ENCODE measurements at regions not wholly inside any gene's neighbourhood (a gene's known extent, or its start where the extent isn't known, plus 50 kb on each side); places are given as distances from the start of the nearest gene placed in this dataset.
A peak's percentile ranks its signal among the peaks of the same experiment; 100 is the strongest.

DNA sequence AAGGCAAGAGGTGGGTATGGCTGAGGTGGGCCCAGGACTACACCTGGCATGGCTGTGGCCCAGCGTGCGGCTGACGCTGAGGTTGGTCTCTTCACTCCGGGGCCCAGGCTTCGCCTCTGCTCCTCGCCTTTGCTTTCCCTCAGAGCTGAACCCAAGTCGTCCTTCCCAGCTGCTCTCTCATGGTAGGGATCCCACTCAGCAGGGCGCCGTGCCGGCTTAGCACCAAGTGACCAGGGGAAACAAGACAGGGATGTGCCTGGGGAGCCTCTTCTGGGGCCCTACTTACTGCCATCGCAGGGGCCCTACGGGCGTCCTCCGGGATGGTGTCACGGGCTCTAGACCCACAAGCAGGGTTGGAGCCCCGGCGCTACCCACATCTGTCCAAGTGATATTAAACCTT lies 138.1 kb upstream of the ALKAL2 start:
- DNase-seq = no peak

DNA sequence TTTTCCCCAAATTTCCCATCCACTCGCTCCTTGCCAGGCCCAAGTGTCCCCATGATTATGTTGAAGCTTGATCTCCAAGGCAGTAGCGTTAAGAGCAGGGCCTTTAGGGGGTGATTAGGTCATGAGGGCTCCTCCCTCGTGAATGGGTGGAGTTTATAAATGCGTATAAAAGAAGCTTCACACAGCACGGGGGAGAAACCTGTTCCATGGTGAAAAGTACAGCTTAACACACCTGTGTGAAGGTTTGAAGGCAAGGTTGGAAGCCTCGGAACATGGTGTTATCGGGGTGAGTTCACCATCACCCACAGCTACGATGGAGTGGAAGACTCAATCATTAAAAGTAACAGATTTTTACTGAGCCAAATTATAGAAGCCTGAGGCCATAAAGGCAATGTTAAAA lies 137.4 kb upstream of the ALKAL2 start:
- DNase-seq = no peak

DNA sequence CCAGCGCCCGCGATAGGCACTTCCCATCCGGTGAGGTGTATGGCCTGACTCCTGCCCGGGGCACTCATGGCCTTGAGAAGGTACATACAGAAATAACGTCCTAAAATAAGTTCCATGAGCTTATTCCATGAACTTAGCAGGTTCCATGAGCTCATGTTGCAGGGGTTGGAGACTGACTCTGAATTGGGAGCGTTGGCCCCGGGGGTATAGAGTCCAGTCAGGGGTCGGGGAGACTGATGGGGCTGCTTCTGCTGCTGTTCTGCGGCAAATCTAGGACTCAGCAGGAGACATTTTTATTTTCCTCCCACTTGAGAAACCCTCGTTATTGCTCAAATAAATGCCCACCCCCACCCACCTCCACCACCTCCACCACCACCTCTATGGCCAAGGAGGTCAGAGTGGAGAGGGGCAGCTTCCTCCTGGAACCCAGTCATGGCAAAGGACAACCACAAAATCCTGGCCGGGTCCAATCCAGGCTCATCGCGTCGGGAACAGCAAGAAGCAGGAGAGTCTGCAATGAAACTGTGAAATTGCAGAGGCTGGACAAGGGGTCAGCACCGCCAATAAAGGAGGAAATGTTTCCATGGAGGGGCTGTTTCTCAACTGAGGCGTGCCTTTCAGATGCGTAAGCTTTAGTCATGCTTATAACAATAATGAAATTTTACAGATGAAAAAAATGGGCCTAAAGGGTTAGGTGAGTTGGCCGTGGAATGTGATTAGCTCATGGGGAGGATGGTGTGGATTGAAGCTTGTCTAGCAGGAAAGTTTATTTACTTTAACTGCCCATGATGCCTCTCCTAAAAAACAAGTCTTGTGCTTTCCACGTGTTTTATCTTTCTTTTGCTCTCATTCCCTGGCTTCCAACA lies 136.6 kb upstream of the ALKAL2 start:
- DNase-seq = no peak

DNA sequence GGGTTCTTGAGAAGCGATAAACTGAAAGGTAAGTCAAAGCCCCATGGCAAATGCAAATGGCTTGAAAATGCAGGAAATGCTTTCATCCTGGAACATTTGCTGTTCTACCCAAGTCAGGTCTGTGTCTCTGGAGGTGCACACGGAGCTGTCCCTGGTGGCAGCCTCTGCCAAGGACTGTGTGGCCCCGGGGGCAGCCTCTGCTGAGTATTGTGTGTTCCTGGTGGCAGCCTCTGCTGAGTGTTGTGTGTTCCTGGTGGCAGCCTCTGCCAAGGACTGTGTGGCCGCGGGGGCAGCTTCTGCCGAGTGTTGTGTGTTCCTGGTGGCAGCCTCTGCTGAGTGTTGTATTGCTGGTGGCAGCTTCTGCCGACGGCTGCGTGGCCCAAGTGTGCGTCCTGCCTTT lies 135.6 kb upstream of the ALKAL2 start:
- no peak for DNase-seq

DNA sequence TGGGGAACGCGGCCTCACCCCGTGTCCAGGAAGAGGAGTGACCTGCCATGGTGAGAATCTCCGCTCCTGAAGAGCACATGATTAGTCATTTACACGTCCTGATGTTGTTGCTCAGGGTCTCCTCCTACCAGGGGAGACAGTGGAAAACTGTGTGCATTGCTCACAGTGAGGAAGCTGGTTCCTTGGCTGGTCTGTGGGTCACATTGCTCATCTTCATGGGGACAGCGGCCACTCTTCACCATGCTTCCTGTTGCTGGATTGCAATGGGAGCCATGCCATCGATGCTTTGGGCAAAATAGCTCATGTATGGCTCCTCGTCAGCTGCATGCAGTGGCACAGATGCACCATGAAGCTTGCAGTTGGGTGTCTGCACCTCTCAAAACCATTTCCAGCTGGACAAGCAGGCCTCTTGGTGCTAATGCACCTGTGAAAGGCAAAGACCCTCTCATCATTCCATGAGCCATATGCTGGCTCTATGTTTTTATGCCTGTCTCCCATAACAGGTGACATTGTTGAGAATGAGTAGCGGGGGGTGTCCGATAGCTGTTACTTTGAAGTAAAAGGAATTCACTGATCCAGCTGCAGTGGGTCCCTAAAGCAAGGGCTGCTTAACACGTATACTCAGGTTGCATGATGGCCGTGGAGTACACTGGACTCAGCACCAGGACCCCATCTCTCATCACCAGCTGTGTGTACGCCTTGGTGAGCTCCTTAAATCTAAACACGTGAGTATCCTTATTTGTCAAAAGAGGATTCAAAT lies 135.0 kb upstream of the ALKAL2 start:
- no peak for DNase-seq

DNA sequence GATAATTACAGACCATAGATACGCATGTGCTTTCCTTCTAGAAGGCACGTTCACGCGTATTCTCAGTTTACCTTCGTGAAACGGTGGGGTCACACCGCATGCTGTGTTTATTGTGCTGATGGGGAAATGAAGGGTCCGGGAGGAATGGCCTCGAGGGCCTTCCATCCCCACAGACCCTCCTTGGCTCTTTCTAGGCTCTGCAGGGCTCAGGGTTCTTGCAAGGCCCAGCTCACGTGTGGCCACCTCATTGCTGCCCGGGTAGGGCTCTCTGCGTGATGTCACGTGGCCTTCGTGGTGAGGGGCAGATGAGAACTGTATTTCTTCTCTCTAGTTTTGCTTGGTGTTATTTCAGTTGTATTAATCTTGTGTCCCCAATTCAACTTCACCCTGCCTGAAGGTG lies 133.5 kb upstream of the ALKAL2 start:
- no peak for DNase-seq

DNA sequence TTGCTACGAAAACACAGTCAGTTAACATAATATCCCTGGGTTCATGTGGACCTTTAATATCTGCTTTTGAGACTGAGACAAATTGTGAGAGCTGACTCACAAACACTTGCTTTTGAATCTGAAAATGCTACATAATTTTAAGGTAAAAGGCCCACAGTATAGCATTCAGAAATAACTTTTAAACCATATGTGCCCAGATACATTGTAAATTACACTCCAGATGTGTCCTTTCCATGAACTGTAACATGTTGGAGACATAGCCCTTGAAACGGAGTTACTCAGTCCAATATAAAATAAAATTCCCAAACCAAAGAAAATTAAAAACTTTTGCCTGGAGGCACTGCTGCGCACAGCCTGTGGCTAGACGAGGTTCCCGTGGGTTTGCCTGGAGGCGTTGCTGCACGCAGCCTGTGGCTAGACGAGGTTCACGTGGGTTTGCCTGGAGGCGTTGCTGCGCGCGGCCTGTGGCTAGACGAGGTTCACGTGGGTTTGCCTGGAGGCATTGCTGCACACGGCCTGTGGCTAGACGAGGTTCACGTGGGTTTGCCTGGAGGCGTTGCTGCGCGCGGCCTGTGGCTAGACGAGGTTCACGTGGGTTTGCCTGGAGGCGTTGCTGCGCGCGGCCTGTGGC lies 131.9 kb upstream of the ALKAL2 start:
- DNase-seq = peak; percentile 24

DNA sequence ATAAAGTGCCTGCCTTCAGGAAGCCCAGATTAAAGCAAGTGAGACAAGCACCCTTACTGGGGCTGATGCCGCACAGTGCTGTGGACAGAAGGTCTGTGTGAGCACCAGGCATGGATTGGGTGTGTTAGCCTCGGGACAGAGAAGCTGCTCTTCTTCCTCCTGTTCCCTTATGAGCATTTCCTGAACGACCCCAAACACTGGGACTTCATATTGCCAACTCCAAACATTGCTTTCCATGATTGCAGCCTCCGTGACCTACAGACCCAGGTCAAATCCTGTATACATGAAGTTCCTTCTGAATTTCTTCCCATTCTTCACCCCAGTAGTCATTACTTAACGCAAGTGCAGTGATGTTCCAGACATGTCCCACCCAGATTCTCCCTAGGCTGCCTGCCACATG lies 129.8 kb upstream of the ALKAL2 start:
- no peak for DNase-seq

DNA sequence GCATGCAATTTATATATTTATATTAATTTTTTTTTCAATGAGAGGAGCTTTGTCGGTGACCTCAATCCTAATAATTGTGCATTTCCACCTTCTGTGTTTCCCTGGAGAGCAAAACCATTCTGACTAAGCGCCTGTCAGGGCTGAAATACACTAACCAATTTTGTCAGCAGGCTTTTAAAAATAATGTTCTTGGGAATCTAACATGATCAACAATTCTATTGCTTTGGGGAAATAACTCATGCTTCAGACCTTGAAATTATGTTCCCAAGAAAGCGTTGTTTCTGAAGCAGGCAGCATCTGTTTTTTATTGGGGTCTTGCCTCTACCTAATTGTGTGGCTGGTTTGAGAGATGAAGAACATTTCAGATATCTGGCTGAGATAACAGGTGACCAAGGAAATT lies 129.1 kb upstream of the ALKAL2 start:
- no peak for DNase-seq

DNA sequence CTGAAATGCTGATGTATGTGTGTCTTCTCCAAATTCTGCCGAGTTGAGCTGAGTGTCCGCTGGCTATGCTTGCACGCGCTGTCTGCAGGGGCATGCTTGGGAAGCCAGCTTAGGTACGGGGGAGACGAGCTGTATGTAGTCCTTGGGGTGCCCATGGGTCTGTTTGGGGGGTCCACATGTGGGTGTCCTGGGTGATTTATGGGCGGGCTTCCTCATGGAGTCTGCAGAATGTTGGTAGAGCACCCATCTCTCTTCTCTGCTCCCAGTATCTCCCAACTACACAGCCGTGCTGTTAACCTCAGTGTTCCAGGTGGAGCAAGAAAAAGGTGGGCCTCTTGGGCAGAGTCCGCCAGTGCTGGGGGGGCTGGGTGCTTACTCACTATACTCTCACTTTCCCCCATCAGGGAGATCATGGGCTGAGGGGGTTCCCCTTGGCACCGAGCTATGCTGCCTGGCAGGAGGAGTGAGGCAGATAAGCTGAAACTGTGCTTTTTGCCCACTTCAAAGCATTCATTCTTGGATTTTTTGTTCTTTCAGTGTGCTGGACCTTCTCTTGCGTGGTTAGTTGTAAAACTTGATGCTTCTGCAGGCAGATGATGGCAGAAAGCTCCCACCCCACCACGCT lies 128.2 kb upstream of the ALKAL2 start:
- DNase-seq = no peak

DNA sequence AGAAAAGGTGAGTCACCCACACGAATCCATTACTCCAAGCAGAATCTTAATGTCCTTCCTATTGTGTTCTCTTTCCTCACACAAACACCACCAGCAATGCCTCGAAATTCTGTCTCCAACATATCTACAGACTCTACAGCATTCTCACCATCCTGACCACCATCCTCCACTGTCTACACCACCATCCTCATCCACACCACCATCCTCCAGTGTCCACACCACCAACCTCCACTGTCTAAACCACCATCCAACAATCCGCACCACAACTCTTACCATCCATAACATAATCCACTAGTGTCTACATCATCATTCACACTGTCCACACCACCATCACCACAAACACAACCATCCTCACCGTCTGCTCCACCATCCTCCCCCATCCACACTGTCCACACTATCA lies 121.6 kb upstream of the ALKAL2 start:
- DNase-seq = no peak

DNA sequence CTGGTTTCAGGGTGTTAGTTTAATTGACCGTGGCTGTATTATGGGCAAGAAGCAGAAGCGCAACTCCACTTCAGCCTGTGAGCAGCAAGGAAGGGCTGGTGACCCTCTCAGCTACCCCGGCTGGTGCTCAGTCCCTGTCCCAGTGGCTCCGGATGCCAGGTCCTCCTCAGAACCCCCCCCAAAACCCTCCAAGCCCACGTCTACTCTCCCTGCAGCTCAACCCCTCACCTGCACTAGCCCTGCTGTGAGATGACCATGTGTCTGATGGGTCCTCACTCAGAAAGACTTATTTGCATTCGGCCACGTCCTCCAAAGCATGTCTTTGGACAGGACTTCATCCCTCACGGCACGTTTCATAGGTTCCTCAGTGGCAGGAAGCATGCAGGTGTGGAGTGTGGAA lies 119.7 kb upstream of the ALKAL2 start:
- DNase-seq = no peak

DNA sequence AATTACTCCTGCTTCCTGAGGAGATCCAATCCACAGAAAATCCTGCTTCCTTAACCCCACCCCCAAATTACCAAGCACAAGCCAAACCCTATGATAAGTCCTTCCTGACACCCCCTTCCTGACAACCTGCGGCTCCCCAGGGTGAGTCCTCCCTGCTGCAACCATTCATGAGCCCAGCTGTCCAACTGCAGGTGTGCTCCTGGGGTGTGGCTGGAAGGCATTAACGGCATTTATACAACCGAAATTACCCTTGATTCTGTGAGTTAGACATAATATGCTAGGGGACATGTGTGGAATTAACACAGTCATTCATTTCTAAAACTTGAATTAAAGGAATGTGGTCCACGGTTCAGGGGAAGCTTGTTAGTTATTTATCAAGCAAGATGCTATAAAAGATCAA lies 119.0 kb upstream of the ALKAL2 start:
- no peak for DNase-seq

DNA sequence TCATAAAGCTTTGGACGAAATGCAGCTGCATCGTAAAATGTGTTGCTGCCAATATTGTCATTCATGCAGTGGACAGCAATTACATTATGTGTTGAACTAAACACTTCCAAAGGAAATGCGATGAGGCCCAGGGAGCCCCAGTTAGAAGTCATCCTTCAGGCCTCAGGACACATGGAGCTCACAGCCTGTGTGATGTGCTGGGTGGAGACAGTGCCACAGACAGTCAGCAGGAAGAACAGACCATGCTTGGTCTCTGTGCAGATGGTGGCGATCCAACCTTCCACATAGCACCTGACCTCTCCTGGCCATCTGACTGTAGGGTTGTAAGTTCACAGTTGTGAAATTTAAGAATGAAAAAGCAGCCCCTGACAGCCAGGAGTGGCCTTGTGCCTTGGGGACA lies 118.3 kb upstream of the ALKAL2 start:
- DNase-seq = no peak

DNA sequence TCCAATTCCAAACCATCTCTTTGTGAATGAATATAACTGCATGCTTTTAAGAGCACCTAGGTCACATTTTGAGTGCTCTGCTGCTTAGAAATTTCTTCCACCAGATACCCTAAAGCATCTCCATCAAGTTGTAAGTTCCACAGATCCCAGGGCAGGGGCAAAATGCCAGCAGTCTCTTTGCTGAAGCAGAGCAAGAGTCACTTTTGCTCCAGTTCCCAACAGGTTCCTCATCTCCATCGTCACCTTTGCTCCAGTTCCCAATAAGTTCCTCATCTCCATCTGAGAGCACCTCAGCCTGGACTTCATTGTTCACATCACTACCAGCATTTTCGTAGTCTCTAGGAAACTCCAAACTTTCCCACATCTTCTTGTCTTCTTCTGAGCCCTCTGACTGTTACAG lies 116.7 kb upstream of the ALKAL2 start:
- DNase-seq = no peak

DNA sequence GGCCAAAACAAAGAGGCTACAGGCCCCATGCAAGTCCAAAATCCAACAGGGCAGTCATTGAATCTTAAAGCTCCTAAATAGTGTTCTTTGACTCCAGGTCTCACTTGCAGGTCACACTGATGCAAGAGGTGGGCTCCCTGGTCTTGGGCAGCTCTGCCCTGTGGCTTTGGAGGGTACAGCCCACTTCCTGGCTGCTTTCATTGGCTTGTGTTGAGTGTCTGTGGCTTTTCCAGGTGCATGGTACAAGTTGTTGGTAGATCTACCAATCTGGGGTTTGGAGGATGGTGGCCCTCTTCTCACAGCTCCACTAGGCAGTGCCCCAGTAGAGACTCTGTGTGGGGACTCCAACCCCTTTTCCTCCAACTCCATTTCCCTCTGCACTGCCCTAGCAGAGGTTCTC lies 115.8 kb upstream of the ALKAL2 start:
- DNase-seq = no peak

DNA sequence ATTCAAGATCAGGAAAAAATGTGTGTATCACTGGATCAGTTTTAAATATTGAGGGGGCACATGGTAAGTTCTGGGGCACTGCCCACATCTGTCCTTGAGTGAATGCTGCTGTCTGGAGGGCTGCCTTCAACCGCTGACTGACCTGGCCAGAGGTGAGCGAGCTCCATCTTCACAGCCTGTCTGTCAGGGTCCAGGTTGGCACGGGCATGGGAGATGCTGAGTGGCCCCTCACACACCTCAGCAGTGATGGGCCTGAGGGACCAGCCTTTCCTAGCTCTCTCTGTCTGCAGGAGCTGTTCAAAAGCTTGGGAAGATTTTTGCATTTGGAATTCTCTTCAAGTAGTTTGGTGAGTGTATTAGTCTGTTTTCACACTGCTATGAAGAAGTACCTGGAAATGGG lies 114.8 kb upstream of the ALKAL2 start:
- DNase-seq = no peak

DNA sequence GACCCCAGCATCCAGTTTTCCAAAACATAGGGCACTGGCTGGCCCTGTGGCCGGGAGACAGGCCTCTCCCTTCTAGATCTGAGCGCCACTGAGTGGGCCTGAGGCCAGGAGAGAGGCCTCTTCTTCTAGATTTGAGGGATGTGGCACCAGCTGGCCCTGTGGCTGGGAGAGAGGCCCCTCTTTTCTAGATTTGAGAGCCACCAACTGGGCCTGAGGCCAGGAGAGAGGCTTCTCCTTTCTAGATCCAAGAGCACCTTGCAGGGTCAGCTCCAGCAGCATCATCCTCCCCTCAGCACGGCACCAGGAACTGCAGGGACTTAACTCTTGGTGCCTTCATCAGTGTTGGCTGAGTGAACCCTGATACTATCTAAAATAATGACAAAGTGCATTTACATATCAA lies 114.3 kb upstream of the ALKAL2 start:
- no peak for DNase-seq

DNA sequence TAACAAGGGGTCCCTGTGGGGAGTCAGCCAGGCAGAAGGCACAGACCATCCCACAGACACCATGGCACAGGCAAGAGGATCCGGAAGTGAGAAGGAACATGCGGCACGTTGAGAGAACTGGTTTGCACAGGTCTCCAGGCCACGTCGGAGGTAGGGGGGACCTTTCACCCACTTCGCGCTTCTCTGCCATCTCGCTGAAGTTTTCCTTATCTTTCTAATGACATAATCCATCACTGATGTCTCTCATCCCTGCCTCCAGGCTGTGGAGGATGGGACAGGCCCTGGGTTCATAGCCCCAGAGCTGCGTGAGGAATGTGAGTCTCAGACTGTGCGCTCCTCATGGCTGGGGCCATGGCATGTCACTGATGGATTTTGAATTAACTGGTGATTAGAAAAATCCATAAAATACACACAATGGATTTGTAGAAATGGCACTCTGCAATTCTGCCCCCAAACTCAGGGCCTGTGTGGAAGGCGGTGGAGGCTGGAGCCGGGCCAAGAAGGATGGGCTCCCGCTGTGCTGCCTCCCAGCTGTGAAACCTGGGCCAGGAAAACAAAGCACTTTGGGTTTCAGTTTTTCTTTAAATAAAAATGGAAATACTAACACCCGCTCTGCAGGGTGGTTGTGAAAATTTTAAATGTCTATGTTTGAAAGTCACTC lies 113.3 kb upstream of the ALKAL2 start:
- no peak for DNase-seq

DNA sequence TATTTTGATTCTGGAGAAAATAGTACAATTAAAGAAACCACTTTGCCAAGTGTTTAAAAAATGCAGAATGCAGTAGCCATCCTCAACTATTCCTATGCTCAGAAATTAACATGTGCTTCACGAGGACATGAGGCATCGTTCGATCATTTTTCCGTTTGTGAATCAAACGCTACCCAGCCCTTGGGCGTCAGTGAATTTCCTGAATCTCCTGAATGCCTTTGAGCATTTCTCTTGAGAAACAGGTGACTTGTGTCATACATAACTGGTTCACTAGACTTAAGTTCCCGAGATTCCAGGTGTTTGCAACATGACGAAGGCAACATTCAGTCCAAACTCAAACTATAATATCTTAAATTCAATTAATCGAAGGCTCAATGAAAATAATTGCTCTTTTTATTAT lies 110.0 kb upstream of the ALKAL2 start:
- no peak for DNase-seq

DNA sequence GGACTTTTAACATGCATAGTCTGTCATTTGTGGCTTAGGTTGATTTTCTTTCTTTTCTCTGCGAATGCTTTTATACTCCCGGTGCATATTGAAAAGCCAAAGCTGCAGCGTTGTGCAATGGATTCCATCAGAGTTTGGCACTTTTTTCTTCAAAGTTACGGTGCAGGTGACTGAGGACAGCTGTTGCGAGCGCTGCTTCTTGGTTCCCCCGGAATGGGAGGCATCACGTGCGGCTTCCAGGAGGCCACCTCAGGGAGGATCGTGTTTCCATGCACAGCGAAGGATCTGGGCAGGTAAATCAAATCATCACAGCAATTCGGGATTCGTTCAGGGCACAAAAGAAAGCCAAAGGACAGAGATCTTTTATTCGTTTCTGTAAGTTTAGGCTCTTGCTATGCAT lies 109.6 kb upstream of the ALKAL2 start:
- no peak for DNase-seq

DNA sequence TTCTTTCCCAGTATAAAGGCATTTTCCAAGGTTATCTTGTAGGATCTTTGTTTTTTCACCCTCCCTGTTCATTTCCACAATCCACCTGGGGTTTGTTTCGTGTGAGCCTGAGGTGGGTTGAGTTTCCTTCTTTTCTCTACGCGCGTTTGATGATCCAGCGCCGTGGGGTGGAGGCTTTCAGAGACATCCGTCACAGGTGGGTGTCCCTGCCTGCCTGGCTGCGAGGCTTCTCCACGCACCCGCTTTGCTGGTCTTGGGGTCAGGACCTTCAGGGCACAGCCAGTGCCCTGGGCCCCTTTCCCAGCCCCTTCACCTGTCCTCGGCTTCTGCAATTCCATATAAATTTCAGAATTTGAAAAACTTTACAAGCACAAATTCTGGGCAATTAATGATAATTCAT lies 109.0 kb upstream of the ALKAL2 start:
- no peak for DNase-seq

DNA sequence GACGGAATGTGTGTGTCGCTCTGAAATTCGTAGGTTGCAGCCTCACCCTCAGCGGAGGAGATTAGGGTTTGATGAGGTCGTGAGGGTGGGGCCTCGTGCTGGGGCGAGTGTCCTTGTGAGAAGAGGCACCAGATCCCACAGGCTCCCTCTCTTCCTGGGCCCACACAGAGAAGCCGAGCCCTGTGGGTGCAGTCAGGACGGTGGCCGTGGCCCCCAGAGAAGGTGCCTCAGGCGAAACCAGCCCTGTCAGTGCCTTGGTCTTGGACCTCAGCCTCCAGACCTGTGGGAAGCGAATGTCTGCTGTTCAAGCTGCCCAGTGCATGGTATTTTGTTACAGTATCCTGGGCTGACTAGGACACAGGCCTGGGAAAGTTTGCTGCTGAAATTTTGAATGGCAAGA lies 108.0 kb upstream of the ALKAL2 start:
- no peak for DNase-seq

Data from central memory CD4-positive, alpha-beta T cell (primary cell).